ENCODE measurements at regions not wholly inside any gene's neighbourhood (a gene's known extent, or its start where the extent isn't known, plus 50 kb on each side); places are given as distances from the start of the nearest gene placed in this dataset.

- peaks cover 9% of the 10 kb centered on the region for H3K4me1 Mint-ChIP-seq (ENCODE audit: low read depth)
- no peaks in the 10 kb centered on the region for H3K9me3 Mint-ChIP-seq (ENCODE audit: low read depth)
- no peak overlapping the region for H3K27ac Mint-ChIP-seq (ENCODE audit: unreplicated experiment)
- TF ChIP-seq CTCF (IDR thresholded peaks at IDR 0.05) = no peak
- H3K27me3 Mint-ChIP-seq (ENCODE audit: low read depth) = peaks cover 3% of the 10 kb centered on the region
- DNase-seq (ENCODE audit: low spot score) = no peak
- no peaks in the 10 kb centered on the region for H3K36me3 Mint-ChIP-seq (ENCODE audit: low read depth)
- H3K4me3 Mint-ChIP-seq (ENCODE audit: unreplicated experiment) = no peak overlapping the region
Observed at GRCh38 chr7:440059-440749, 79.4 kb downstream of the PDGFA start.

GRCh38 chr7:441684-442421 lies 77.8 kb downstream of the PDGFA start:
- no peak for TF ChIP-seq CTCF (IDR thresholded peaks at IDR 0.05)
- no peak overlapping the region for H3K4me3 Mint-ChIP-seq (ENCODE audit: unreplicated experiment)
- H3K27me3 Mint-ChIP-seq (ENCODE audit: low read depth) = peaks cover 3% of the 10 kb centered on the region
- no peak for DNase-seq (ENCODE audit: low spot score)
- no peaks in the 10 kb centered on the region for H3K36me3 Mint-ChIP-seq (ENCODE audit: low read depth)
- H3K9me3 Mint-ChIP-seq (ENCODE audit: low read depth) = no peaks in the 10 kb centered on the region
- no peaks in the 10 kb centered on the region for H3K4me1 Mint-ChIP-seq (ENCODE audit: low read depth)
- no peak overlapping the region for H3K27ac Mint-ChIP-seq (ENCODE audit: unreplicated experiment)

GRCh38 chr7:442457-442856 lies 77.2 kb downstream of the PDGFA start:
- H3K4me1 Mint-ChIP-seq (ENCODE audit: low read depth) = no peaks in the 10 kb centered on the region
- H3K9me3 Mint-ChIP-seq (ENCODE audit: low read depth) = no peaks in the 10 kb centered on the region
- no peak for TF ChIP-seq CTCF (IDR thresholded peaks at IDR 0.05)
- no peak overlapping the region for H3K27ac Mint-ChIP-seq (ENCODE audit: unreplicated experiment)
- H3K4me3 Mint-ChIP-seq (ENCODE audit: unreplicated experiment) = no peak overlapping the region
- H3K36me3 Mint-ChIP-seq (ENCODE audit: low read depth) = no peaks in the 10 kb centered on the region
- peaks cover 2% of the 10 kb centered on the region for H3K27me3 Mint-ChIP-seq (ENCODE audit: low read depth)
- no peak for DNase-seq (ENCODE audit: low spot score)

GRCh38 chr7:443279-443833 lies 76.3 kb downstream of the PDGFA start:
- Mint-ChIP-seq H3K27ac (ENCODE audit: unreplicated experiment) (no peak overlapping the region), H3K36me3 (ENCODE audit: low read depth) (no peaks in the 10 kb centered on the region), H3K9me3 (ENCODE audit: low read depth) (no peaks in the 10 kb centered on the region), H3K4me3 (ENCODE audit: unreplicated experiment) (no peak overlapping the region), H3K4me1 (ENCODE audit: low read depth) (no peaks in the 10 kb centered on the region), H3K27me3 (ENCODE audit: low read depth) (peaks cover 2% of the 10 kb centered on the region)
- DNase-seq (ENCODE audit: low spot score) = no peak
- TF ChIP-seq CTCF (IDR thresholded peaks at IDR 0.05) = no peak

- Mint-ChIP-seq H3K36me3 (ENCODE audit: low read depth) (no peaks in the 10 kb centered on the region), H3K27ac (ENCODE audit: unreplicated experiment) (no peak overlapping the region), H3K27me3 (ENCODE audit: low read depth) (peaks cover 2% of the 10 kb centered on the region), H3K9me3 (ENCODE audit: low read depth) (no peaks in the 10 kb centered on the region), H3K4me3 (ENCODE audit: unreplicated experiment) (no peak overlapping the region), H3K4me1 (ENCODE audit: low read depth) (no peaks in the 10 kb centered on the region)
- no peak for DNase-seq (ENCODE audit: low spot score)
- no peak for TF ChIP-seq CTCF (IDR thresholded peaks at IDR 0.05)
Observed at GRCh38 chr7:444606-445005, 75.0 kb downstream of the PDGFA start.

Measured in chondrocyte (in vitro differentiated cells).